HG03520 (cell line): ENCODE measurements at regions not wholly inside any gene's neighbourhood (a gene's known extent, or its start where the extent isn't known, plus 50 kb on each side); places are given as distances from the start of the nearest gene placed in this dataset.
"Not testable (repeated sequence)": the region's sequence is repeated elsewhere in the genome, so short reads cannot be mapped to it uniquely, and the experiment has no call there.

Experiments
- ATAC-seq: cut with Tn5 transposase; IDR thresholded peaks from one replicate; pipeline ENCODE4 v1.9.1; 2021; ENCODE audit warnings: mild to moderate bottlenecking, moderate library complexity; ENCODE audit not compliant: unreplicated experiment

DNA sequence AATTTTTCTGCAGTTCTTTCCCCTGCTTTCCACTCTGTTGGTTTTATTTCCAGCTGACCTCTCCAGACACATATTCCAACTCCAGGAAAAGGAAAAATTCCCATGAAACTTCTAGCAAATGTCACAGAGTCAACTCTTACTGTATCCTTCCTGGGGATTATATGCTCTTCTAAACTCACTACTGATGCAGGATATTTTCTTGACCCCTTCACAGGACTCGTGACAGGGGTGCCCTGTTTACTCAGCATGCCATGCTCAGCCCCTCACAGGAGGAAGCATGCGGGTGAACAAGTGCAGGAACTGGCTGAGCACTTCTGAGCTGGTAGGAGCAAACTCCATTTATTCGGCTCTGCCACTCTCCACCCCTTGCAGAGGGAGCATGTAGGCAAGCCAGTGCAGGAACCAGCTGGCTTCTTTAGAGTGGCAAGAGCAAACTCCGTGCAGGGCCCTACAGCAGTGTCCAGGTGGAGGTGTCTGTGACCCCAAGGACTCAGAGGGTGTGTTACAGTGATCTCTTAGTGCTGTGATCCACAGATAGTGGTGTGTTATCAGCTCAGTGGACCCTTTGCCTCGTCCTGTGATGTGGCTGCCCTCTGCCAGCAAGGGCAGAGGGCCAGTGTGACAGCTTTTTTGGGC, 413.6 kb upstream of the GRM7 start:
- ATAC-seq: no peak

GRCh38 chr3:6448011-6448410, 412.9 kb upstream of the GRM7 start:
- no peak for ATAC-seq

DNA sequence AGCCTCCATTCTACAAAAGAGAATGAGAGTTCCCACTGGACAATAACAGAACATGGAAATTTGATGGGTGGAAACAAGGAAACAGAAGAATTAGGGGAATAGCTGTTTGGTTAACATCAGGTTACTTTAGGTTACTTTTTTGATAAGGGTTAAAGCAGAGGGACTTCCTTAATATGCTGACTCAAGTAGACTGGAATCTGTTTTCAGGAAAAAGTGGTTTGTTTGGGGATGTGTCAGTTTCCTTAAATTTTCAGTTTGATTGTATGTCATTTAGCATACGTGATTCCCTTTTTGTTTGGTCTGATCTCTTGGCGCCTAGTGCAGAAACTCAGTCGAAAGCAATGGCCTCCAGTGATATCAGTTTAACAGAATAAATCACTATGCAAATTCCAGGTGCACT, 411.8 kb upstream of the GRM7 start:
- no peak for ATAC-seq

- ATAC-seq: no peak
Observed at GRCh38 chr3:6452974-6453373, 407.9 kb upstream of the GRM7 start.

DNA sequence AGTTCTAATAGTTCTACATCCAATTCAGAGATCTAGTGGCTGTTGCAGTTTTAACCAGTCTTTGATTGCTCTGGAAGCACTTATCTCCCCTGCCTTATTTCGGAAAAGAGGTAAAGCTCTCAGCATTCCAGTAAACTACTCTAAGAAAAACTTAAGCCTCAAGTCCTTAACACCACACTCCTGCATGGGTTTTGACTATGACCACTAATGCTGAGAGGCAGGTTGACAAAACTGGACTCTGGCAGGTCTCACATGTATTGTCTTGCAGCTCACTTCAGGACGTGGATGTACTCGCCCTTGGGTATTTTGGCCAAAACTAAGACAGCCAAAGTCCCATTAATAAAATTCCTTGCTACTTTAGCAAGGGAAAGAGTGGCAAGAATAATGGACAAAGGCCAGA, 405.9 kb upstream of the GRM7 start:
- no peak for ATAC-seq

- no peak for ATAC-seq
Observed at GRCh38 chr3:6467186-6467585, 393.7 kb upstream of the GRM7 start.

- ATAC-seq: no peak
Observed at GRCh38 chr3:6468589-6468988, 392.3 kb upstream of the GRM7 start.

DNA sequence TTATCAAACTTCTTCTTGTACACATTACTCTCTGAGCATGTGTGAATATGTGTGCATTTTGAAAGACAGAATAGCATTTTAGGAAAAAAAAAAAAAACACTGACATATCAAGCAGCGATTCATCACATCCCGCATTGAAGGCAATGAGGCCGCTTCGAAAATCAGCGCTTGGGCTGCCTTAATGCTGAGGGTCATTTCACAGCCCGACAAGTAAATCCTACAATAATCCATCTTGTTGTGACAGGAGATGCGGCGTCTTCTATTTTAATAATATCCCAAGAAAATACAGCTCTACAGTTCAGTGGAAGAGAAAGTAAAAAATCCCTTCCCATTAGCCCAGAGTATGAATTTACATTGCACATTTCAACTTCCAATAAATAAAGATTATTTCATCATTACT, 389.2 kb upstream of the GRM7 start:
- ATAC-seq: no peak

GRCh38 chr3:6490487-6491327, 370.2 kb upstream of the GRM7 start:
- ATAC-seq: not testable (repeated sequence)

DNA sequence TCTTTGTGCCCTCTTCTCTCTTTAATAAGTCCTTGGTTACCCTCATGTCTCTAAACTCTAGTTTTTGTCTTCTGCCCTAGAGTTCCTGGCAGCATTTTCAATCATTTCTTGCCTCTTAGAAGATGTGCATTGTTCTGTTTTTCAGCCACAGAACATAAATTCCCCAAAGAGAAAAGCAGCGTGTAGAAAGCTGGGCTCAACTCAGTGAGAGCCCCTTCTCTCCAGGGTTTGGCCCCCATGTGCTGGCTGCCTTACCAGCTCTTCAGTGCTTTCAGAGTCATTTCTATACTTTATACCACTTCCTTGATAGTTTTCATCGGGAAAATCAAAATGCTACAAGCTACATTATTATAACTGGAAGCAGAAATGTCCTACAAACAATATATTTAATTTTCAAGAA, 369.1 kb upstream of the GRM7 start:
- ATAC-seq: no peak

GRCh38 chr3:6492306-6492705, 368.6 kb upstream of the GRM7 start:
- no peak for ATAC-seq

GRCh38 chr3:6498944-6499343, 362.0 kb upstream of the GRM7 start:
- not testable (repeated sequence) for ATAC-seq

- ATAC-seq: no peak
Observed at GRCh38 chr3:6504347-6504746, 356.6 kb upstream of the GRM7 start.

GRCh38 chr3:6504834-6505233, 356.1 kb upstream of the GRM7 start:
- no peak for ATAC-seq

GRCh38 chr3:6508410-6508759, 352.5 kb upstream of the GRM7 start:
- ATAC-seq: no peak

DNA sequence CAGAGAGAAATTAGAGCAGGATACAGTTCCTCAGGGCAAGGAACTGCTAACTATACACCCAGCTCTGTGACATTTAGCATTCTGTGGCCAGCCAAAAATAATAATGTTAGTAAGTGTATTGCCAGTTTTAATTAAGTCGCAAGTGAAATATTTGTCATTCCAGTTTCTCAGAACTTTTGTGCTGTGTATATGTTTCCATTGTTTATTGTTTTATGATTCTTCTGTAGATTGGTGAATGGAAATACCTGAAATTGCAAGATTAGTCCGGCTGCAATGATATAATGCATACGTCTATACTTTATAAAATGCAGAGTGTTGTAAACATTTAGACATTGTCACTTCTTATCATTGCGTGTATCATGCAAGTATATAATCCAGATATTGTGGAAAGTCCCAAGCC, 351.3 kb upstream of the GRM7 start:
- no peak for ATAC-seq

DNA sequence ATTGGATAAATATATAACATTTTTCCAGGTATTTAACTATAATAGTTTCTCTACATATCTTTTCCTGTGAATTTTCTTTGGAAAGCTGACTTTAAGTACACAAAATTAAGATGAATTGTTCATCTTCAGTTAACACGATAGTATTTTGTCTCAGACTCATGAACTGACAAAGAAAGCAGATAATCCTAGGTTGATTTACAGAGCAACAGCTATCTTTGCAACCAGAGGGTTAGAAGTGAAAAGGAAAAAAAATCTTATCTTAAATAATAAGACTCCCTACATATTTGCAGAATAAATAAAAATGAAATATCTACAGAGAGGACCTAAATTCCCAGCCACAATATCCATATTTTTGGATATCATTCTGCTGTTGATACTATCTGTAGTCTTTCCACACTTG, 350.2 kb upstream of the GRM7 start:
- ATAC-seq: no peak

DNA sequence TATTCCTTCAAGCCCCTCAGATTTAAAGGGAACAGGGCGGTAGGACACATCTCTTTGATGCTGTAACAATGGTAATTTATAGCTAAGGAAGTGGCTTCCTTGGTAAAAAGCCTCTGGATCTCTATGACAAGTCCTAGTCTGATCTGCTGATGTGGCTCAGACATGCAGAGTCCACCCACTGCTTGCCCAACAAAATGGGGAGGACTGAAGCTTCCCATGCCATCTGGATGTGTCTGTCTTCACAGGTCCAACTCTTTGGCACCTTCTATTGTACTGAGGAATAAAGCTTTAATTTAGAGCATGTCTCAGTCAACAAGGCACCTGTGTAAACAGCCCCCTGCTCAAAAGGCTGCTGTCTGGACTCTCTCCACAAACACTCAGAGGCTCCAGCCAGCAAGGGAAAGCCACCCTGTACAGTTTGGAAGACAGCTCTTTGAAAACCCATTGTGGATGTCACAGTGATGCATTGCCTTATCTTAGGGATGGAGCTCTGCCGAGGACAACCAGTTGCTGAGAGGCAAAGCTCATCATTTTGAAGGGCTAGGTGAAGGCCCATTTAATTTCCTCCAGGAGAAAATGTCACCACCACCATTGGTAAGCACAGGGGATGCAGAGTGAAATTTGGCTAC, 348.6 kb upstream of the GRM7 start:
- no peak for ATAC-seq

DNA sequence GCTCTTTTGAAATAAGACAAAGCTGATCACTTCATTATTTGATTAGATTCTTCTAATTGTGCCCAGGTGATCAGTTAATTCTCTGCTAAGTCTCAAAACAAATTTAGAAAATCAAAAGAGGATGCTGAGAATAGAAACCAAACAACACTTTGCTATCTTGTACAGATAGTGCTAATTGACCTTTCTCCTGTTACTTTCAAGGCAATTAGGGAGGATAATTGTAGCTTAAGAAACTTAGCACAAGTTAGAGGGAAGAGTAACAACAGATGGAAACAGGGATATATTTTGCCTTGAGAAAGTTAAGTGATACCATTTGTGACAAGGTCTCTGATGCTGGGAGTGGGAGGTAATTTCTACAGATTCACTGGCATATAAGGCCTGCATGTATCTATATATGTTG, 344.8 kb upstream of the GRM7 start:
- ATAC-seq: no peak

DNA sequence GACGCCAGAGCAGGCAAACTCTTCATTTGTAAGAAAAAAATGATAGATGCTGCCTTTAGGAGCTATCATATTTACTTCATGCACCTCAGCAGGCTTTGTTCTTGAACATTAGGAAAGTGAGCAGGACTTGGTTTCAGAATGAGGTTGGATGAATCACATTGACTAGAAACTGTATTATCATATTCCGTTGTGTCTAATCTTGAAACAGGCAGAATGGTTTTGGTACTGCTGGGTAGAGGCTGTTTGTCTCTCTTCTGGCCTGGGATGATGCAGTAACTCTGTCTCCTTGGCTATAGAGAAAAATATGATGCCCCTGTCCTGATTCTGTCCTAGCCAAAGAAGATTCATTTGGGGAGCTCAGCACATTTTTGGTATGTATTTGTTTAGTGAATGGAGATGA, 344.2 kb upstream of the GRM7 start:
- ATAC-seq: no peak

DNA sequence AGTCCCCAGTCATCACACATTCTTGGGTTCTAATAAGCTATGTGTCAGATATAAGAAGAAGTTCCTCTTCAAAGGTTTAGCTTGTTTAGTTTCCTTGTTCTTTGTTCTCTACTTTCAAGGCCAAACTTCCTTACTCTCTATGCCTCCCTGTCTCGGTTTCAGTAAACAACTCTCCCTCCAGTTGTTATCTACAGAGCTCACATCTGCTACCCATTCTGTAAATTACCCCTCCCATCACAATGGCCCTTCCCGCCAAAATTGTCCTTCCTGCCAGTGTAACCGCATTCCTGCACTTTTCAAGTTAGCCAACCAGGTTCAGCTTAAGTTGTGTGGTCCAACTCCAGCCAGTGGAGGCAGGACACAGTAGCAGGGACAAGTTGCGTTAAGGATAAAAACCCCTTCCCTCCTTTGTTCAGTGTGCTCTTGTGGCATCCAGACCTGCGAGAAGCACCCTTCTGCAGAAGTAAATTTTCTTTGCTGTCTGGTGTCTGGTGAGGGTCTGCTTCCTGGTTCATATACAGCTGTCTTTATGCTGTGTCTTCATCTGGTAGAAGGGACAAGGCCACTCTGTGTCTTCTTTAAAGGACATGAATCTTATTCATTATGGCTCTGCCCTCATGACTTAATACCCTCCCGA, 342.1 kb upstream of the GRM7 start:
- no peak for ATAC-seq
